HepG2 (cell line): ENCODE measurements at regions not wholly inside any gene's neighbourhood (a gene's known extent, or its start where the extent isn't known, plus 50 kb on each side); places are given as distances from the start of the nearest gene placed in this dataset.

Experiments used
- ATAC-seq: fragments of 200-7000 bp; cut with Tn5 transposase; 3 replicates; pipeline ENCODE4 v1.9.1; 2020; ENCODE audit warnings: mild to moderate bottlenecking, moderate library complexity
- BruUV-seq: library from RNA; stranded (reverse); fragments of 400-500 nt; replicated peaks from 2 replicates; lab custom pipeline; 2021; lab: Mats Ljungman, UMichigan
- CTCF ChIA-PET: fragments of 300-600 bp; formaldehyde crosslinking; extraction: SDS; loops from one replicate; lab custom pipeline; 2021; ENCODE audit warnings: low total read pairs, inconsistent platforms, low intra/inter-chr PET ratio; lab: Yijun Ruan, JAX
- POLR2A ChIA-PET: fragments of 350-600 bp; sonication (Branson Sonifier 250); formaldehyde crosslinking; loops from one replicate; lab custom pipeline; 2020; ENCODE audit warnings: antibody characterized with exemption, inconsistent platforms; lab: Yijun Ruan, JAX
- DNase-seq: peaks from one replicate; pipeline ENCODE4 v3.0.0-alpha.2; 2015; ENCODE audit warnings: low spot score
- FAIRE-seq: peaks from 3 replicates; lab custom pipeline; 2011; peaks lifted over from hg19 to GRCh38; lab: Jason Lieb, UNC
- H2AFZ ChIP-seq: one replicate; pipeline ENCODE4 v1.6.1; 2011; ENCODE audit warnings: low read length, inconsistent platforms
- H3K27ac ChIP-seq: fragments of 300-600 bp; 3 replicates; pipeline ENCODE4 v1.8.0; 2011; ENCODE audit warnings: mixed run types, mild to moderate bottlenecking, mixed read lengths, low read length, inconsistent platforms; ENCODE audit not compliant: insufficient read depth; ENCODE audit errors: extremely low read length
- H3K27me3 ChIP-seq, 2 experiments: fragments of 200-600 bp in 1 of 2; 2 replicates in 1 of 2; 3 replicates in 1 of 2; pipeline versions ENCODE4 v1.6.0 to v1.8.0; 2011; ENCODE audit warnings: low read length in 2 of 2, mild to moderate bottlenecking in 2 of 2, moderate library complexity in 2 of 2, inconsistent platforms in 1 of 2; ENCODE audit not compliant: insufficient read depth in 2 of 2, control insufficient read depth in 1 of 2
- H3K36me3 ChIP-seq, 2 experiments: fragments of 200-600 bp in 1 of 2; replicated peaks in 1 of 2; 2 replicates in 1 of 2; 3 replicates in 1 of 2; pipeline versions ENCODE4 v1.5.1 to v1.8.0; 2011; ENCODE audit warnings: low read length in 2 of 2, inconsistent platforms in 1 of 2; ENCODE audit not compliant: insufficient read depth in 2 of 2, control insufficient read depth in 1 of 2
- H3K4me1 ChIP-seq: 2 replicates; pipeline ENCODE4 v1.5.1; 2012; ENCODE audit warnings: low read length, inconsistent platforms; ENCODE audit not compliant: insufficient read depth
- H3K4me2 ChIP-seq: 2 replicates; pipeline ENCODE4 v1.6.0; 2011; ENCODE audit warnings: low read depth, low read length, inconsistent platforms
- H3K4me3 ChIP-seq, 3 experiments: fragments of 200-600 bp in 1 of 3; sonication (generic), shearing (Covaris generic) in 1 of 3; replicated peaks in 1 of 3; 2 replicates each; pipeline ENCODE4 v1.5.1; 2011 to 2016; ENCODE audit warnings: low read length in 3 of 3, inconsistent platforms in 2 of 3, low read depth in 2 of 3, mild to moderate bottlenecking in 2 of 3, control low read depth in 1 of 3, mixed read lengths in 1 of 3; ENCODE audit not compliant: insufficient read depth in 1 of 3
- H3K79me2 ChIP-seq: one replicate; pipeline ENCODE4 v1.6.1; 2011; ENCODE audit warnings: low read length, inconsistent platforms; ENCODE audit not compliant: insufficient read depth
- H3K9ac ChIP-seq: 2 replicates; pipeline ENCODE4 v1.6.0; 2011; ENCODE audit warnings: mild to moderate bottlenecking, low read depth, low read length, inconsistent platforms; ENCODE audit not compliant: insufficient read depth
- H3K9me3 ChIP-seq: 2 replicates; pipeline ENCODE4 v1.5.1; 2012; ENCODE audit warnings: mild to moderate bottlenecking, low read length
- H4K20me1 ChIP-seq: 2 replicates; pipeline ENCODE4 v1.6.0; 2011; ENCODE audit warnings: inconsistent platforms, mild to moderate bottlenecking, low read length, moderate library complexity; ENCODE audit not compliant: insufficient read depth
- ELF1 ChIP-seq: sonication (generic); formaldehyde crosslinking; IDR thresholded peaks from 2 replicates; pipeline ENCODE4 v1.4.0; 2020; ENCODE audit warnings: missing genetic modification reagents
- HOXA5 ChIP-seq: sonication (generic); formaldehyde crosslinking; IDR thresholded peaks from 2 replicates; pipeline ENCODE4 v1.4.0; 2020; ENCODE audit warnings: missing genetic modification reagents
- NRL ChIP-seq: sonication (generic); formaldehyde crosslinking; IDR thresholded peaks from 2 replicates; pipeline ENCODE4 v1.5.0; 2020; ENCODE audit warnings: missing genetic modification reagents, mild to moderate bottlenecking, moderate library complexity, borderline replicate concordance
- PAX8 ChIP-seq: sonication (generic); formaldehyde crosslinking; IDR thresholded peaks from 2 replicates; pipeline ENCODE4 v1.8.0; 2022; ENCODE audit warnings: mild to moderate bottlenecking, missing genetic modification reagents, borderline replicate concordance
- SALL2 ChIP-seq: sonication (generic); formaldehyde crosslinking; IDR thresholded peaks from 2 replicates; pipeline ENCODE4 v1.8.1; 2023; ENCODE audit warnings: mild to moderate bottlenecking, missing genetic modification reagents, inconsistent platforms
- ZKSCAN5 ChIP-seq: sonication (generic); formaldehyde crosslinking; IDR thresholded peaks from 2 replicates; pipeline ENCODE4 v1.5.1; 2020; ENCODE audit warnings: mild to moderate bottlenecking, missing genetic modification reagents
- ZSCAN29 ChIP-seq: sonication (generic); formaldehyde crosslinking; conservative IDR thresholded peaks from 2 replicates; pipeline ENCODE4 v1.4.0; 2020; ENCODE audit warnings: mild to moderate bottlenecking, missing genetic modification reagents
- WGBS: methylation state at CpG from one replicate; pipeline ENCODE4 v1.1.6; 2017; ENCODE audit warnings: low lambda C conversion rate; 5-methylcytosine and 5-hydroxymethylcytosine counted together
- in situ Hi-C: cut with HindIII; loops from 2 replicates; pipeline ENCODE4 v1.10.0; 2017; ENCODE audit warnings: low pct_unique_long_range_greater_than_20kb; ENCODE audit not compliant: extremely low pct_ligation_motif_present
- intact Hi-C: fragments of 100-400 bp; cut with micrococcal nuclease; formaldehyde crosslinking; loops from one replicate; pipeline ENCODE4 v1.10.0; 2022; ENCODE audit not compliant: unreplicated experiment
- TF ChIP-seq, protein P1 (sequence below), 2 experiments: sonication (generic) in 1 of 2; formaldehyde crosslinking in 1 of 2; IDR thresholded peaks; 2 replicates each; pipeline versions ENCODE4 v1.5.1 to v1.6.1; 2011 to 2020; ENCODE audit warnings: borderline replicate concordance in 1 of 2, low read depth in 1 of 2, low read length in 1 of 2, mild to moderate bottlenecking in 1 of 2, missing genetic modification reagents in 1 of 2, moderate library complexity in 1 of 2
- TF ChIP-seq, protein P2 (sequence below), 2 experiments: fragments of 450-650 bp in 1 of 2; sonication (generic) in 1 of 2; formaldehyde crosslinking in 1 of 2; IDR thresholded peaks; 2 replicates each; pipeline versions ENCODE4 v1.6.1 to v1.8.0; 2016 to 2022; ENCODE audit warnings: antibody characterized with exemption in 1 of 2, mild to moderate bottlenecking in 1 of 2, missing genetic modification reagents in 1 of 2
- TF ChIP-seq, protein P3 (sequence below): sonication (generic); formaldehyde crosslinking; IDR thresholded peaks from 2 replicates; pipeline ENCODE4 v1.4.0; 2020; ENCODE audit warnings: mild to moderate bottlenecking, missing genetic modification reagents

DNA sequence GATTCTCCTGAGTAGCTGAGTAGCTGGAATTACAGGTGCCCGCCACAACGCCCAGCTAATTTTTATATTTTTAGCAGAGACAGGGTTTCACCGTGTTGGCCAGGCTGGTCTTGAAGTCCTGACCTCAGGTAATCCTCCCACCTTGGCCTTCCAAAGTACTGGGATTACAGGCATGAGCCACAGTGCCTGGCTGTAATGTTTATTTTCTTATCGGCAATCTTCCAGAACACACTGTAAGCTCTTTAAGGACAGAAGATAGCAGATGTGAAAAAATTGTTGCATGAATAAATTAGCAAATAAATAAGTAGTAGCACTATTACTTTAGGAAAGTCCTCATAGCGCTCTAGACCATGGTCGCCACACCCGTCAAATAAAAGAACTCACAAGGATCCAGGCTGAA lies 100.5 kb downstream of the ENC1 start:
- H2AFZ ChIP-seq, result no peak overlapping the region
- DNase-seq (no peak), ATAC-seq (no peak), FAIRE-seq (no peak)
- ChIA-PET POLR2A (no interaction called here), CTCF (no interaction called here)
- intact Hi-C loops, result loop anchor here (5.0 to 10.0 kb wide), 2 partner anchors 45 to 102 kb away; partner anchors contain the start of gene ENC1
- in situ Hi-C loops, result loop anchor here (5.0 kb wide), 1 partner anchor 38 kb away; no protein-coding TSS in a partner anchor
- peaks cover 75% of the 10 kb centered on the region for H3K4me1 ChIP-seq
- WGBS, result 72% methylated on average over 7 of the region's 7 CpGs
- no peak overlapping the region for H3K4me2 ChIP-seq
- TF ChIP-seq, protein P1, sequence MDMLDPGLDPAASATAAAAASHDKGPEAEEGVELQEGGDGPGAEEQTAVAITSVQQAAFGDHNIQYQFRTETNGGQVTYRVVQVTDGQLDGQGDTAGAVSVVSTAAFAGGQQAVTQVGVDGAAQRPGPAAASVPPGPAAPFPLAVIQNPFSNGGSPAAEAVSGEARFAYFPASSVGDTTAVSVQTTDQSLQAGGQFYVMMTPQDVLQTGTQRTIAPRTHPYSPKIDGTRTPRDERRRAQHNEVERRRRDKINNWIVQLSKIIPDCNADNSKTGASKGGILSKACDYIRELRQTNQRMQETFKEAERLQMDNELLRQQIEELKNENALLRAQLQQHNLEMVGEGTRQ (IDR thresholded peaks at IDR 0.05; ENCODE audit: low read depth, low read length), result no peak
- TF ChIP-seq, protein P1 (CRISPR knock-in tag; IDR thresholded peaks at IDR 0.05; ENCODE audit: borderline replicate concordance), result no peak
- TF ChIP-seq HOXA5 (CRISPR knock-in tag) (no peak), ELF1 (no peak), SALL2 (CRISPR knock-in tag) (no peak), PAX8 (CRISPR knock-in tag) (no peak), NRL (CRISPR knock-in tag) (no peak), ZKSCAN5 (no peak), ZSCAN29 (no peak)
- TF ChIP-seq, protein P2, sequence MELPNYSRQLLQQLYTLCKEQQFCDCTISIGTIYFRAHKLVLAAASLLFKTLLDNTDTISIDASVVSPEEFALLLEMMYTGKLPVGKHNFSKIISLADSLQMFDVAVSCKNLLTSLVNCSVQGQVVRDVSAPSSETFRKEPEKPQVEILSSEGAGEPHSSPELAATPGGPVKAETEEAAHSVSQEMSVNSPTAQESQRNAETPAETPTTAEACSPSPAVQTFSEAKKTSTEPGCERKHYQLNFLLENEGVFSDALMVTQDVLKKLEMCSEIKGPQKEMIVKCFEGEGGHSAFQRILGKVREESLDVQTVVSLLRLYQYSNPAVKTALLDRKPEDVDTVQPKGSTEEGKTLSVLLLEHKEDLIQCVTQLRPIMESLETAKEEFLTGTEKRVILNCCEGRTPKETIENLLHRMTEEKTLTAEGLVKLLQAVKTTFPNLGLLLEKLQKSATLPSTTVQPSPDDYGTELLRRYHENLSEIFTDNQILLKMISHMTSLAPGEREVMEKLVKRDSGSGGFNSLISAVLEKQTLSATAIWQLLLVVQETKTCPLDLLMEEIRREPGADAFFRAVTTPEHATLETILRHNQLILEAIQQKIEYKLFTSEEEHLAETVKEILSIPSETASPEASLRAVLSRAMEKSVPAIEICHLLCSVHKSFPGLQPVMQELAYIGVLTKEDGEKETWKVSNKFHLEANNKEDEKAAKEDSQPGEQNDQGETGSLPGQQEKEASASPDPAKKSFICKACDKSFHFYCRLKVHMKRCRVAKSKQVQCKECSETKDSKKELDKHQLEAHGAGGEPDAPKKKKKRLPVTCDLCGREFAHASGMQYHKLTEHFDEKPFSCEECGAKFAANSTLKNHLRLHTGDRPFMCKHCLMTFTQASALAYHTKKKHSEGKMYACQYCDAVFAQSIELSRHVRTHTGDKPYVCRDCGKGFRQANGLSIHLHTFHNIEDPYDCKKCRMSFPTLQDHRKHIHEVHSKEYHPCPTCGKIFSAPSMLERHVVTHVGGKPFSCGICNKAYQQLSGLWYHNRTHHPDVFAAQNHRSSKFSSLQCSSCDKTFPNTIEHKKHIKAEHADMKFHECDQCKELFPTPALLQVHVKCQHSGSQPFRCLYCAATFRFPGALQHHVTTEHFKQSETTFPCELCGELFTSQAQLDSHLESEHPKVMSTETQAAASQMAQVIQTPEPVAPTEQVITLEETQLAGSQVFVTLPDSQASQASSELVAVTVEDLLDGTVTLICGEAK (IDR thresholded peaks at IDR 0.05), result no peak
- TF ChIP-seq, protein P2 (CRISPR knock-in tag; IDR thresholded peaks at IDR 0.05), result no peak
- TF ChIP-seq, protein P3, sequence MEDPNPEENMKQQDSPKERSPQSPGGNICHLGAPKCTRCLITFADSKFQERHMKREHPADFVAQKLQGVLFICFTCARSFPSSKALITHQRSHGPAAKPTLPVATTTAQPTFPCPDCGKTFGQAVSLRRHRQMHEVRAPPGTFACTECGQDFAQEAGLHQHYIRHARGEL (CRISPR knock-in tag), result no peak
- no peaks in the 10 kb centered on the region for H3K36me3 ChIP-seq
- H3K4me3 ChIP-seq, result no peak overlapping the region
- no peaks in the 10 kb centered on the region for H3K79me2 ChIP-seq
- no TSS peak for BruUV-seq
- peaks cover 7% of the 10 kb centered on the region for H3K9me3 ChIP-seq
- no peaks in the 10 kb centered on the region for H4K20me1 ChIP-seq
- H3K9ac ChIP-seq, result no peak overlapping the region
- no peaks in the 10 kb centered on the region for H3K27me3 ChIP-seq
- no peak overlapping the region for H3K27ac ChIP-seq
